ENCODE measurements at regions not wholly inside any gene's neighbourhood (a gene's known extent, or its start where the extent isn't known, plus 50 kb on each side); places are given as distances from the start of the nearest gene placed in this dataset.
"Not testable (repeated sequence)": the region's sequence is repeated elsewhere in the genome, so short reads cannot be mapped to it uniquely, and the experiment has no call there.

GRCh38 chr14:105918496-105919262 is 392.3 kb downstream of the TMEM121 start:
- Mint-ChIP-seq H3K9me3 (ENCODE audit: insufficient read depth) (no peaks in the 10 kb centered on the region), H3K27ac (no peak overlapping the region), H3K36me3 (ENCODE audit: low read depth) (no peaks in the 10 kb centered on the region), H3K4me3 (no peak overlapping the region), H3K4me1 (ENCODE audit: low read depth) (no peaks in the 10 kb centered on the region), H3K27me3 (ENCODE audit: low read depth) (peaks cover 3% of the 10 kb centered on the region)
- DNase-seq (no peak), ATAC-seq (no peak)
- ChIA-PET CTCF (no interaction called here), POLR2A (interaction anchor here (0.6 kb wide), 1 partner anchor 56 kb away, joined by 4 read pairs; no protein-coding TSS in a partner anchor)

- Mint-ChIP-seq H3K27me3 (ENCODE audit: low read depth) (peaks cover 3% of the 10 kb centered on the region), H3K27ac (no peak overlapping the region), H3K36me3 (ENCODE audit: low read depth) (no peaks in the 10 kb centered on the region), H3K9me3 (ENCODE audit: insufficient read depth) (no peaks in the 10 kb centered on the region), H3K4me1 (ENCODE audit: low read depth) (no peaks in the 10 kb centered on the region), H3K4me3 (no peak overlapping the region)
- CTCF ChIA-PET = no interaction called here
- no peak for DNase-seq
- ATAC-seq = no peak
- POLR2A ChIA-PET = no interaction called here
Measured at GRCh38 chr14:105919458-105920150, 393.2 kb downstream of the TMEM121 start.

- POLR2A ChIA-PET; H3K9me3 Mint-ChIP-seq (ENCODE audit: insufficient read depth); H3K27me3 Mint-ChIP-seq (ENCODE audit: low read depth); CTCF ChIA-PET; DNase-seq; H3K36me3 Mint-ChIP-seq (ENCODE audit: low read depth); H3K4me3 Mint-ChIP-seq; H3K4me1 Mint-ChIP-seq (ENCODE audit: low read depth); H3K27ac Mint-ChIP-seq; ATAC-seq: not testable (repeated sequence)
Measured at GRCh38 chr14:105920151-105920700, 393.8 kb downstream of the TMEM121 start.

GRCh38 chr14:105920803-105921755 is 394.7 kb downstream of the TMEM121 start:
- H3K27ac Mint-ChIP-seq; H3K4me3 Mint-ChIP-seq; DNase-seq; CTCF ChIA-PET; POLR2A ChIA-PET; ATAC-seq; H3K27me3 Mint-ChIP-seq (ENCODE audit: low read depth); H3K4me1 Mint-ChIP-seq (ENCODE audit: low read depth); H3K9me3 Mint-ChIP-seq (ENCODE audit: insufficient read depth); H3K36me3 Mint-ChIP-seq (ENCODE audit: low read depth): not testable (repeated sequence)

- POLR2A ChIA-PET; CTCF ChIA-PET; H3K36me3 Mint-ChIP-seq (ENCODE audit: low read depth); ATAC-seq; H3K27ac Mint-ChIP-seq; H3K4me1 Mint-ChIP-seq (ENCODE audit: low read depth); H3K4me3 Mint-ChIP-seq; DNase-seq; H3K9me3 Mint-ChIP-seq (ENCODE audit: insufficient read depth); H3K27me3 Mint-ChIP-seq (ENCODE audit: low read depth): not testable (repeated sequence)
Measured at GRCh38 chr14:105921781-105922180, 395.4 kb downstream of the TMEM121 start.

- DNase-seq; H3K9me3 Mint-ChIP-seq (ENCODE audit: insufficient read depth); H3K27me3 Mint-ChIP-seq (ENCODE audit: low read depth); H3K27ac Mint-ChIP-seq; H3K4me1 Mint-ChIP-seq (ENCODE audit: low read depth); H3K36me3 Mint-ChIP-seq (ENCODE audit: low read depth); CTCF ChIA-PET; POLR2A ChIA-PET; ATAC-seq; H3K4me3 Mint-ChIP-seq: not testable (repeated sequence)
Measured at GRCh38 chr14:105923520-105924191, 397.3 kb downstream of the TMEM121 start.

- POLR2A ChIA-PET = no interaction called here
- CTCF ChIA-PET = no interaction called here
- no peaks in the 10 kb centered on the region for H3K36me3 Mint-ChIP-seq (ENCODE audit: low read depth)
- ATAC-seq (no peak), DNase-seq (no peak)
- H3K27me3 Mint-ChIP-seq (ENCODE audit: low read depth) = peaks cover 7% of the 10 kb centered on the region
- H3K9me3 Mint-ChIP-seq (ENCODE audit: insufficient read depth) = no peaks in the 10 kb centered on the region
- H3K4me3 Mint-ChIP-seq = no peak overlapping the region
- H3K4me1 Mint-ChIP-seq (ENCODE audit: low read depth) = no peaks in the 10 kb centered on the region
- H3K27ac Mint-ChIP-seq = no peak overlapping the region
Measured at GRCh38 chr14:105924951-105925591, 398.7 kb downstream of the TMEM121 start.

- Mint-ChIP-seq H3K36me3 (ENCODE audit: low read depth) (no peaks in the 10 kb centered on the region), H3K27me3 (ENCODE audit: low read depth) (peaks cover 11% of the 10 kb centered on the region), H3K9me3 (ENCODE audit: insufficient read depth) (no peaks in the 10 kb centered on the region), H3K4me1 (ENCODE audit: low read depth) (no peaks in the 10 kb centered on the region), H3K27ac (no peak overlapping the region), H3K4me3 (no peak overlapping the region)
- ChIA-PET CTCF (no interaction called here), POLR2A (no interaction called here)
- ATAC-seq (no peak), DNase-seq (no peak)
Measured at GRCh38 chr14:105925615-105926372, 399.4 kb downstream of the TMEM121 start.

GRCh38 chr14:105926373-105927095 is 400.2 kb downstream of the TMEM121 start:
- Mint-ChIP-seq H3K4me3 (no peak overlapping the region), H3K36me3 (ENCODE audit: low read depth) (no peaks in the 10 kb centered on the region), H3K9me3 (ENCODE audit: insufficient read depth) (no peaks in the 10 kb centered on the region), H3K27ac (no peak overlapping the region), H3K27me3 (ENCODE audit: low read depth) (peaks cover 17% of the 10 kb centered on the region), H3K4me1 (ENCODE audit: low read depth) (no peaks in the 10 kb centered on the region)
- ATAC-seq (no peak), DNase-seq (no peak)
- ChIA-PET CTCF (no interaction called here), POLR2A (no interaction called here)

Measured in activated CD8-positive, alpha-beta T cell treated with anti-CD3 and anti-CD28 coated beads, Interleukin-2, amount 10 ng/mL, durations not matched to agents 7 days and 5 days (primary cell).